ENCODE measurements at regions not wholly inside any gene's neighbourhood (a gene's known extent, or its start where the extent isn't known, plus 50 kb on each side); places are given as distances from the start of the nearest gene placed in this dataset.

- TF ChIP-seq YY1 (IDR thresholded peaks at IDR 0.05; ENCODE audit: insufficient read depth, insufficient read length) = no peak
- no peak for TF ChIP-seq ZNF274 (IDR thresholded peaks at IDR 0.05; ENCODE audit: low read depth, low read length)
Measured at GRCh38 chr13:99126821-99127220, 73.8 kb upstream of the UBAC2 start.

All from NT2/D1 (cell line).